ENCODE measurements at regions not wholly inside any gene's neighbourhood (a gene's known extent, or its start where the extent isn't known, plus 50 kb on each side); places are given as distances from the start of the nearest gene placed in this dataset.

DNA sequence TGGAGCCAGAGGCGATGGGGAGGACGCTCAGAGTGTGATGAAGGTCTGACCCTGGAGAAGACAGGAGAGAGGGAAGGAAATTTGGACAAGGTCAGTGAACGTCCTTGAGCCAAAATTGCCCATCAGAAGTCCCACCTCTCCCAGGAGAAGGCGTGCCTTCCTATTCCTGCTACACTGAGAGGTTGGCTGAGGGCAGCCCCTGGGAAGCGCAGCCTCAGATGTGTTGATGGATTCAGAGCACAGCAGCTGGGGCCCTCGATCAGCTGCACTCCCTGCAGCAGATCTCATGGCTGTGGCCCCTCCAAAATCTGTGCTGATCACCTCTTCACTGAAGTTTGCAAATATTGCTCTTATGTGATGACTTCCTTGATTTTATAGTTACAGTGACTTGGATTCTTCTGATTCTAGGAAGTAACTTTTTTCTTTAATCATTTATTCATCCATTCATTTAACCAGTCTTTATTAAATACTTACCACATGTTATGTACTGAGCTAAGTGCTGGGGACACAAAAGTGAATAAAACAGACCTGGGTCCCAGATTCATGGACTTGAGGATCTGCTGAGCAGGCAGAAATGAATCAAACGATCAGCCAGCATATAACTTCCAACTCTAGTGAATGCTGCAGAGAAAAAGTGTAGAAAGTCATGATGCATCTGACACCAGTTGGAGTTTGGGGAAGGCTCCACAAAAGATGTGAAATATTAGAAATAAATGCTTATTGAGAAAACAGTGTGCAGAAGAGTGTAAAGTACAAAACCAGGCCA lies 69.6 kb upstream of the ARMC2 start:
- no peak for DNase-seq (ENCODE audit: low spot score)

DNA sequence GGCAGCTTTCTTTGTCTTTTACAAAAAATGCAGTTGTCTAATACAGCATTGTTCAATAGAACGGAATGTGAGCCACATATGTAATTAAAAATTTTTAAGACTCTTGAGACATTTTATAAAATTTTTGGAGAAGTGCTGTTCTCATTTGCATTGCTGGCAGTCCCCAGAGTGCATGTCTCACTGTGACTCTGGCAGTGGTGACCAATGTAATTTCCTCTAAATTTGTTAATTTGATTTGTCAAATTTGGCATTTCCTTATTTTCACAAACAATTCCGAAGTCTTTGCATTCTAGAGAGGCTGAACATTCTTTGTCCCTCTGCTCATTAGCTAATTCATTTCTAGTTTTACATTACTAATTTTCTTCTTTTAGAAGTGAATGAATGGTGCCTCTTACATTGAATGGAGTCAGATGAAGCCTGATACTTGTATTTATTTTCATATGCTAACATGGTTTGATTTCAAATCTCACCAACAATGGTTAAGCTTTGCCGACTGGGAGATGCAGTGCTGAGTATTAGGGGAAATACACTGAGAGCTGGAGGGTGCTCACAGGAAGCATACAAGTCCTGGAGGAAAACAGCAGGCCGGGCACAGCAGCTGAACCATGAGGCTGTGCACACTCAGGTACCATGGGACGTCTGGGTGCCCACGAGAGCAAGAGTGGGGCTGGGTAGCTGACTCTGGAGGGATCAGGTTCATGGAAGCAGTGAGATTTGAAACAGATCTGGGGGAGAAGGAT lies 68.5 kb upstream of the ARMC2 start:
- peak; percentile 31 for DNase-seq (ENCODE audit: low spot score)

DNA sequence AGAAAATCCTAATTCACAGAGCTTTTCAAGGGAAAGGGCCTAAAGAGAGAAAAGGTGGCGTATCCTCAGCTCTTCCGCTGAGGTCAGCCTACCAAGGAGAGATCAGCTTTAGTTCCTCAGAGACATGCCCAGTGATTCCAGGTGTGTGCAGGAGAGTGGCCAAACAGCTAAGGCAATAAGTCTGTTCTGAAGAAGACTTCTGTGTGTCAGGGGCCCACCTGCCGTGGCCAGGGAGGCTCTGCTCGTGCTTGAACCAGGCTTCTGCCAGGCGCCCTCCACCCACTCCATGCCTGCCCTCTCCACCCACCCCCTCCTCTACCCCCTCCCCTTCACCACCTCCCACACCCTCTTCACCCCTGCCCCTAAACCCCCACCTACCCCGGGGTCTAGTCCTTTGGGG lies 67.4 kb upstream of the ARMC2 start:
- DNase-seq (ENCODE audit: low spot score), result no peak

DNA sequence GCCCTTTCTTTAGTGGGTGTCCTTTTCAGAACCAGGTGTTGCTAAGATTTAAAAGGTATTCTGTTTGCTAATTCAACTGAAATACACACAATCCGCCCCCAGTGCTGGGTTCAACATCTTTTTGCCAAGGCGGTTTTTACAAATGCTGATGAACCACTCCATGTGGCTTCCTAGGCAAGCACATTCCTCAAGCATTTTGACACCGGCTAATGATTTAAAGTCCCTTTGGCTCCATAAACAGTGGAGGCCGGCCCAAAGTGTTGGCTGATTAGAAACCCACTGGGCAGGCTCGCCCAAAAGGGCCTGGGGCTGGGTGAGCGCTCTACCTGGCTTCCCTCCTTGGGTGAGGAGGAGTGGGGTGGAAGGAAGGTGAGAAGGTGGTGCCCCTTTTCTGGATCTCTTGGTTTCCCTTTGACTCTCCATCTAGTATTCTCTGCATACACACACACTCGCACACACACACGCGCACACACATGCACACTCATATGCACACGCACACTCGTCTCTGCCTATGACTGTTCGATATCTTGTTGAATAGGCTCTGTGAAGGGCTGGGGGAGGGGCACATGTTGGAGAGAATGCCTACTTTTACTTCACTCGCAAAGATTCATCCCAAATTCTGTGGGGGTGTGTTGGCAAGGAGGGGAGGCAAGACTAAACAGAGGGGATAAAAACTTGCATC lies 66.7 kb upstream of the ARMC2 start:
- DNase-seq (ENCODE audit: low spot score), result peak; percentile 29

DNA sequence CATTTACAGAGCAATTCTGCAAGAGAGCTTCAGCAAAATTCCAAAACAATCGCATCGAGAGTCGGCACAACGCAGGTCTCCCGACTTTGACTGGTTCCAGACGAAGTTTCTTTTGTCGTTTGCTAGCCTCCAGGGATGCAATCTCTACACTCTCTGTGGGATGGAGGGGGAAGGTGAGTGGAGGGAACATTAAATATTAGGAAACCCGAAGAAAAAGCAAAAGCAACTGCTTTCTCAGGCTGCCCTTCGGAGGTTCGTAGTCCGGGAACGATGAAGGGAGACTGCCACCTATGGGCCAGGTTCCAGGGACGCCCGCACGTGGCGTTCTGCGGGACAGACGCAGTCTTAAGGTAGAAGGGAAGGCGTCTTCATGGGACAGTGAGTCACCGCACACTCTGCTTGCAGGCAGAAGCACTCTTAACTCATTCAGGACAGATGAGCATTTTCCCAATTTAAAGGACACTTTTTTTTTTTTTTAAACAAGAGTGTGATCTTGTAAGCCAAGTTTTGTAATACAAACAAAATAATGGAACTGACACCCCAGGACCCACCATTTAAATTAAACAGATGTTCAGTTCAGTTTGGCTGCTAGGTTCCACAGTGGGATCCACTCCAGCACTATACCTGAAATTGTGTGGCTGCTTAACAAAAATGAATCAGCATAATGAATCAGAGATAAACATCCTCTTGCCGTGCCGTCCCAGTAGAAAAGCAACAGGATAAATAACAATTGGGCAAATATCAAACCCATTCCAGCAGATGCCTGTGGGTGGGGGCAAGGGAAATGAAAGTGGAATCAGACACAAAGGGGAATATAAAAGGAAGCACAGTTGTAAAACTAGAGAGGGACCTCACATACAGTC lies 65.8 kb upstream of the ARMC2 start:
- peak; percentile 88 for DNase-seq (ENCODE audit: low spot score)

DNA sequence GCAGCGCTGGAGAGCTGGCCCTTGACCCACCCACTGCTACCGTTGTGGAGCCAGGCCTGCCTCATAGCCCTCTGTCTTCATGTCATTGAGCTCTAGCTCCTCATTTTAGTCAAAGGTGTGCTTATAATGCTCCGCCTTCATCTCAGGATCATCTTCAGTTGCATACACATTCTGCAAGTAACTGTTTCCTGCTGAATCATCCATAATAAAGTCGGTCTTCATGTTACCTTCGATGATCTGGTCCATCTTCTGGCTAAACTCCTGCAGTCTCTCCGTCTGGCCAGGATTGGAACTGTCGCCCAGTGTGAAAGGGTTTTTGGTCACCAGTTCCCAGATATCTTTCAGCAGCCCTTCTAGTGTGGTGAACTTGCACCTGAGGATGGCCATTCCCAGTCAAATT lies 62.6 kb upstream of the ARMC2 start:
- DNase-seq (ENCODE audit: low spot score), result no peak

DNA sequence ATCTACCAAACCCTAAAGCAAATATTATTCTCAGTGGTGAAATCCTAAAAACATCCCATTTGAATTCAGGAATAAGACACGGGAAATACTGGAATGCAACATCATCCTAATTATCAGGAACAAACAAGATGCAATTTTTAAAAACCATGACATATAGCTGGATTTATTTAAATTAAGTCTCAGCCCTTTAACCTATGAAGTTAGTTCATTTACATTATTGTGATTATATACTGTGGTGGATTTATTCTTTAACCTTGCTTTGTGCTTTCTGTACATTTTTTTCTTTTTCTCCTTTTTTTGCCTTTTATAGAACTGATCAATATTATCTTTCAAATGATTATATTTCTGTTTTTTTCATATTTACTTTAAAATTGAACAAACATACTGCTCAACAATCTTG lies 59.8 kb upstream of the ARMC2 start:
- DNase-seq (ENCODE audit: low spot score), result no peak

DNA sequence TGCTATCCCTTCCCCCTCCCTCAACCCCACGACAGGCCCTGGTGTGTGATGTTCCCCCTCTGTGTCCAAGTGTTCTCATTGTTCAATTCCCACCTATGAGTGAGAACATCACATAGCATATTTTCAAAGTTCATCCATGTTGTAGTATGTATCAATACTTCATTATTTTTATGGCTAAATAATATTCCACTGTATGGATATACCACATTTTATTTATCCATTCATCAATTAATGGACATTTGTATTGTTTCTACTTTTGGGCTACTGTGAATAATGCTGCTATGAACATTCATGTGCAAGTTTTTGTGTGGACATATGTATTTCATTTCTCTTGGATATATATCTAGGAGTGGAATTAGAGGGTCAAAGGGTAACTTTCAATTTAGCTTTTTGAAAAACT lies 58.7 kb upstream of the ARMC2 start:
- no peak for DNase-seq (ENCODE audit: low spot score)

DNA sequence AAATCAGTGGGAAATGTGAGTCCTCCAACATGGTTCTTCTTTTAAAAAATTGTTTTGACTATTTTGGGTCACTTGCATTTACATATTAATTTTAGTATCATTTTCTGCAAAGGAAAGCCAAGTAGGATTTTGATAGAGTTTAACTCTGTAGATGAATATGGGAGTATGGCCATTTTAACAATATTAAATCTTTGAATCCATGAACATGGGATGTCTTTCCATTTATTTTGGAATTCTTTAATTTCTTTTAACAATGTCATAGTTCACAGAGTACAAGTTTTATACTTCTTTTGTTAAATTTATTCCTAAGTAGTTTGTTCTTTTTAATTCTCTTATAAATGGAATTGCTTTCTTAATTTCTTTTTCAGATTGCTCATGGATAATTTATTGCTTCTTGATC lies 56.5 kb upstream of the ARMC2 start:
- no peak for DNase-seq (ENCODE audit: low spot score)

DNA sequence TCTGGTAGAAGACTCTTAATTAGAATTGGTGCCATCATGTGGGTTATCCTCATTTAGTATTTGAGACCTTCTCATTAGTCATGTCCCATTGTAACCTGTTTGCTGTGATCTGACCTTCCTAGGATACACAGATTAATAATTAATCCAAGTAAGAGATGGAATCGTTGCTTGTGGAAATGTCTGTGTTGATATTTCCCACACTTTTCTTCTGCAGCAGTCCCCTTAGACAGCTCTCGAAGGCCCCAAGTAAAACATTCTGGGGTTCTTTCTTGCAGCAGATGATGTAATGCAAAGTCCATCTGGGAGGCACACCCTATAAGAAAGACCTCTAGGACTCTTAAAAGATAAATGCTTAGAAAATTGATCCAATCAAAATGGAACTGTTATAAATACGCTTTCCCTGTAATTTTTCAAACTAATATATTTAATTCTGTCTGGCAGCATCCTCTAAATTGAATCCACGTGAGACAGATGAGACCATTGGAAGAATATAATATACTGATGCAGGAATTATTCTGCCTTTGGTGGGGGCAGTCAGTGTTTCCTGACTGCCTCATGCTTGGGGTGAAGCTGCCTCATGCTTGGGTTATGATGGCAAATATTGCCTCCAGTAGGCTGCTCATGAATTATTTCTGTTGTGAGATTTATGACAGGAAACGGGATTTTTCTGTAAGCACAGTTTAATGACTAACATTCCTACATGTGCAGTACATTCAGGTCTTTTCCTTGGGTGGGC lies 54.5 kb upstream of the ARMC2 start:
- DNase-seq (ENCODE audit: low spot score), result no peak

DNA sequence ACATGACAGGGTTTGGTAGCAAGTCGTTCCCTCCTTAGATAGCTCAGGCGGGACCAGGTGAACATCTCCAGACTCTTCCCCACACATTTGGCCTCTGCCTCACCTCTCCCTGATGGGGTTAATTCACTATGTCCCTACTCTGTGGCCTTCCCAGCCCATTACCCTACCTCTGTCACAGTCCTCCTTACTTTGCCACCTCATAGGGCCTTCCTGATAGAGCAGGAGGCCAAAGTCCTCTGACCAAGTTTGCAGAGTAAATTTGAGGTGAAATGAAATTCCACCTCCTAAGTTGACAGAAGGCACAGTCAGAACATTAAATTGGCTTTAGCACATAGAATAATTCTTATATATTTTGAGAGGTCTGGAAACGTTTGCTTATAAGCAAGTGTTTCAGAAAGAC lies 53.1 kb upstream of the ARMC2 start:
- no peak for DNase-seq (ENCODE audit: low spot score)

DNA sequence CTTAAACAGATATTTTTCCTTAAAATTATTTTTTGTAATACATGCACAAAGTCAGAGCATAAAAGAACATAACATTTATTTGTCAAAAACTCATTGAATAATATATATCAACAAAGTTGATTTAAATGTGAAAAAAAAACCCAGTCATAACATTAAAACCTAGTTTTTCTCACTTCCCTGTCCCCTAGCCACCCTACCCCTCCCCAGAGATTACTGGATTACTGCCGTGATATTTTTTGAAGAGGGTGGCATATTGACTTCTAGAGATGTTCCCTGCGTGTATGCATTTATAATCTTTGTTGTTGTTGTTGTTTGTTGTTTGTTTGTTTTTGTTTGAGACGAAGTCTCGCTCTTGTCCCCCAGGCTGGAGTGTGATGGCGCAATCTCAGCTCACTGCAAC lies 52.4 kb upstream of the ARMC2 start:
- no peak for DNase-seq (ENCODE audit: low spot score)

DNA sequence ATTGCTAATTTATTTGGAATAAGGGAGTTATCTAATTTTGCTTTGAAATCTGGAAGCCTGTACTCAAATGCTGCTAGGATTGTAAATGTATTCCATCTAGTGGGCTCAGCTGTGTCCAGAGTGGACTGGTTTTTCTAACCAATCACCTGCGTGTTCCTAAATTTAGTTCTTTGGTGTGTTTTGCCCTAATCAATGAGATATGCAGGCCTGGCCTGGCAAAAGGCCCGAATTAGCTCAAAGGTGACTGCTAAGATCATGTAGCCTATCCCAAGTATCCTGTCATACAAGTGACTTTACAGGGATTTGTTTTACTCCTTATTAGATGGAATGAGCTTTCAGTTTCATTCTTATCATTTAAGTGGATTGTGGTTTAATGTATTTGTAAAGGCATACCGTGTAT lies 51.3 kb upstream of the ARMC2 start:
- no peak for DNase-seq (ENCODE audit: low spot score)

DNA sequence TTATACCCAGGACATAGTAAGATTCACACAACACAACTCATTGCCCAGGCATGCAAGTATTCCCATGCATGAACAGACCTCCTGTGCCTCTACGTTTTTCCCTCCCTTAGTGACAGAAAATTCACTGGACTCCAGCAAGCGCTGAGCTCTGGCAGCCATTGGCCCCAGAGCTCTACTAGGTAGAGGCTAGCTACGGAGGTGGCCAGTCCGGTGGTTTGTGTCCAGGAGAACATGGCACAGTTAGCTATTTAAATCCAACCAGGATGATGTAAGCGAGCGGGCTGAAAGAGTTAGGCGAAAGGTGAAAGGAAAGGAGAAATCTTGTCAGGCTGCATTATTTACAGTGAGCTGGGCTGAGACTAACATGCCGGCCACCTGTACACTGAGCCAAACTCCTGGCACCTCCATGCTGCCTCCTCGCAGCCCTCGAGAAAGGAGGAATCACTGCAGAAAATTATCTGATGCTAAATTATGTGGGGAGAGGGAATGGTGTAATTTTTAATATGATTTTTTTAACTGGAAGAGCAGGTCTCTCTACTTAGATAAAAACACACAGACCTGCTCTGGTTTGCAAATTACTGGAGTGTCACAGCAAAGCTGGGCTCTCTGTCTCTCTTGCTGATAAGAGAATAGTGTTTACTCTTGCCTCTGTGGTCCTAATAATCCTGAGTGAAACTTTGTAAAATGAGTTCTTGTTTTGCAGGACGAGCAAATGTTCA lies 50.1 kb upstream of the ARMC2 start:
- DNase-seq (ENCODE audit: low spot score), result no peak
